Stimulated activated memory B cell treated with anti-CD40 and anti-IgM and Interleukin-4, amounts not matched to agents 10 μg/mL and 1 μg/mL and 100 μg/mL, for 72 hours (primary cell): ENCODE measurements at regions not wholly inside any gene's neighbourhood (a gene's known extent, or its start where the extent isn't known, plus 50 kb on each side); places are given as distances from the start of the nearest gene placed in this dataset.
A peak's percentile ranks its signal among the peaks of the same experiment; 100 is the strongest.

ENCODE experiments used
- ATAC-seq: fragments of 150-1000 bp; cut with Tn5 transposase; 2 replicates; pipeline ENCODE4 v1.10.0; 2021
- H3K27ac Mint-ChIP-seq: one replicate; pipeline ENCODE4 v1.8.0; 2022; ENCODE audit warnings: mild to moderate bottlenecking, mixed read lengths
- H3K27me3 Mint-ChIP-seq: one replicate; pipeline ENCODE4 v1.8.0; 2022; ENCODE audit warnings: mixed read lengths
- H3K36me3 Mint-ChIP-seq: one replicate; pipeline ENCODE4 v1.8.0; 2022; ENCODE audit warnings: mixed read lengths
- H3K4me1 Mint-ChIP-seq: one replicate; pipeline ENCODE4 v1.8.0; 2022; ENCODE audit warnings: mixed read lengths
- H3K4me3 Mint-ChIP-seq: one replicate; pipeline ENCODE4 v1.8.0; 2022; ENCODE audit warnings: mild to moderate bottlenecking, moderate library complexity, mixed read lengths
- H3K9me3 Mint-ChIP-seq: one replicate; pipeline ENCODE4 v1.8.0; 2022; ENCODE audit warnings: mixed read lengths

DNA sequence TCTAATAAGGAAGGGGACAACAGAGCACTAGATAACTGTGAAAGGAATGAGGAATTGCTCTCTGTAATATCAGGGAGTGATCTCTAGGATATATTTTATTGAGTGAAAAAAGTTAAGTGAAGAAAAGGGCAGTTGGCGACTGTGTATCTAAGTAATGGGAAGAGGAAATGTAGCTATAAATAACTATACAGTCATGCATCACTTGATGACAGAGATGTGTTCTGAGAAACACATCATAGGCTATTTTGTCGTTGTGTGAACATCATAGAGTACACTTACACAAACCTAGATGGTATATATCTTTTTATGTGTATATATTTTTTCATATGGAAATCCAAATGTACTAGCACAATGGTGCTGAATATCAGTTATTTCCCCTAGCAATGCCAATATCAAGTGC is 329.3 kb downstream of the TXNL1 start:
- Mint-ChIP-seq H3K4me3 (no peak overlapping the region), H3K27me3 (no peaks in the 10 kb centered on the region), H3K27ac (no peak overlapping the region), H3K36me3 (no peaks in the 10 kb centered on the region), H3K9me3 (no peaks in the 10 kb centered on the region), H3K4me1 (peaks cover 34% of the 10 kb centered on the region)
- ATAC-seq: no peak

DNA sequence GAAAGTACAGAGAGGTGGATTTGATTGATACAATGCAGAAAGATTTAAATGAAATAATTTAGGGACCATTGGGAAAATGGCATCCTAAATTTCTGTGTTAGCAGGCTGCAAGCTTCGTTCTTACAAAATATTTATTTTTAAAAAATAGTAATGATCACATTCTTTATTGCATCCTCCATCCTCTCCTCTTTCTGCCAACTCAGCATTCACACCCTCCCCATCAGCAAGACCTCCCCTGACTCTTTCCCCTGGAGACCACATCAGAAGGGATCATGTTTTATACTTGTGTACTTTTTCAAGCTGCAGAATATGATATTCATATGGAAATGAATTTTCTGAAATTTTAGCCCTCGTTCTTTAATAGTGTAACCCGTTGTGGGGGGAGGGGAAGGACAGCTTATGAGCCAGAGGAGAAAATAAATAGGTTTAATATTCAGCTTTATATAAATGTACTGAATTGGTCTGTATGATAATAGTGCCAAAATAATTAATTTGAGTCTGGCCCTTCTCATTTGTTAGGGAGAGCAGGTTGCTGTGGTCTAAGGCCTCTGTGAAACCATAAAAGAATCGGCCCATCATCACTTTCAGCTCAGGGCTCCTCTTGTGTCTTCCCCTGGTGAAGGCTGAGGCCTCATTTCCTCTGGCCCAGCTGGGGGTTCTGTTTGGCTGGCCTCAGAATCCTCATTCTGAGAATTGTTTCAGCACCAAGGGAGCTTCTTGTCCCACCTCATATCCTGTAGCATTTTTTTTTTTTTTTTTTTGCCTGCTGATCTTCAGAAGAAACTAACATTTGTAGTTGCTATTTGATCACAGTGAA is 330.8 kb downstream of the TXNL1 start:
- Mint-ChIP-seq H3K36me3 (no peaks in the 10 kb centered on the region), H3K27me3 (no peaks in the 10 kb centered on the region), H3K27ac (peak overlapping the region; percentile 63), H3K4me3 (no peak overlapping the region), H3K9me3 (no peaks in the 10 kb centered on the region), H3K4me1 (peaks cover 32% of the 10 kb centered on the region)
- ATAC-seq: no peak

DNA sequence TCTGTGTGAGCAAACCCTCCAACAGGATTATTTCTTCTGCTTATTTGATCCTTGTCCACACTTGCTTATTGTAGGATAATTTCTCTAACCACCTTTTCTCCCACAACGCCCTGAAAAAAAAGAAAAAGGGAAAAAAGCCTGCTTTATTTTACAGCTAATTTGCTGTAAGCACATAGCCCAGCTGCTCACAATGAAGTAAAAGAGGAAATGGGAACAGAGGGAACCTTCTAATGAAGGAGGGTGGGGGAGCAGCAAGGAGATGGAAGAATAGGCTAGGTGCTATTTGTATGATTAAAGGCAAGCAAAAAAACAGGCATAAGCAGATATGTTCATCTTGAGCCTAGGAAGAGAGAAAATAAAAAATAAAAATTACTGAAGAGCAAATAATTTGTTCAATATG is 331.6 kb downstream of the TXNL1 start:
- Mint-ChIP-seq H3K4me1 (peaks cover 32% of the 10 kb centered on the region), H3K27me3 (no peaks in the 10 kb centered on the region), H3K4me3 (no peak overlapping the region), H3K27ac (no peak overlapping the region), H3K9me3 (no peaks in the 10 kb centered on the region), H3K36me3 (no peaks in the 10 kb centered on the region)
- ATAC-seq: no peak

DNA sequence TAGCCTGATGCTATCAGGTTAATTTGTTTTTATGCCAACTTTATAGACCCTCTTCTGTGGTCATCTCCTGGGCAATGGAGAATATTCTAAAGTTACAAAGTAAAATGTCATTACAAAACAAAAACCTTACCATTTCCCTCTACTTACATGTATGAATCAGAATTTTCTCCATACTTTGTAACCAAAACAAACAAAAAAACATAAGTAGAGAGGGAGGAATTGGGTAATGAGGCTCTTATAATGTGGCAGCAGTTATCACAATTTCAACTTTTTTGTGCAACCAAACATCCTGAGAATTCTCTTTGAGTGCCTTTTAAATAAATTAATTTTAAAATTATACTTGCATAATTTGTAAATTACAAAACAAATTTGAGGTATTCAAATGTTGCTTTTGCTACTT is 332.8 kb downstream of the TXNL1 start:
- H3K9me3 Mint-ChIP-seq: no peaks in the 10 kb centered on the region
- no peaks in the 10 kb centered on the region for H3K36me3 Mint-ChIP-seq
- no peaks in the 10 kb centered on the region for H3K27me3 Mint-ChIP-seq
- no peak overlapping the region for H3K27ac Mint-ChIP-seq
- peaks cover 32% of the 10 kb centered on the region for H3K4me1 Mint-ChIP-seq
- no peak overlapping the region for H3K4me3 Mint-ChIP-seq
- ATAC-seq: no peak

DNA sequence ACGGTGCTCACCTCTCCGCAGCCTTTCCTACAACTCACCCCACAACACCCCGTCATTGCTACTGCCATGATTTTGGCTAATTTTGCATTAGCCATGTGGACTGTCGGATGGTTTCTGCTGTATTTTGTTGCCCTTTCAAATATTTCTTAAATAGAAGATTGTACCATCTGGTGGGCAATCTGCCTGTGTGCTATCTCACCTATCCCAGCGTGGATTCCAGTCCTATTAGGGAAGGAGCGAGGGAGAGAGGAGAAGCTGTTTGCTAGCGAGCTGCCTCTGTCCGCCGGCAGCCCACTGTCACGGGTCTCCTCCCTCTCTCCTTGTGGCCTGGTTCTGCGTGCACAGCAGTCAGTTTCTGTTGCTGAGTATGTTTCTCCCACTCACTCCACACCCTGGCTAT is 336.2 kb downstream of the TXNL1 start:
- peaks cover 6% of the 10 kb centered on the region for H3K4me1 Mint-ChIP-seq
- H3K36me3 Mint-ChIP-seq: no peaks in the 10 kb centered on the region
- no peak overlapping the region for H3K27ac Mint-ChIP-seq
- no peaks in the 10 kb centered on the region for H3K27me3 Mint-ChIP-seq
- no peaks in the 10 kb centered on the region for H3K9me3 Mint-ChIP-seq
- no peak overlapping the region for H3K4me3 Mint-ChIP-seq
- ATAC-seq: no peak

DNA sequence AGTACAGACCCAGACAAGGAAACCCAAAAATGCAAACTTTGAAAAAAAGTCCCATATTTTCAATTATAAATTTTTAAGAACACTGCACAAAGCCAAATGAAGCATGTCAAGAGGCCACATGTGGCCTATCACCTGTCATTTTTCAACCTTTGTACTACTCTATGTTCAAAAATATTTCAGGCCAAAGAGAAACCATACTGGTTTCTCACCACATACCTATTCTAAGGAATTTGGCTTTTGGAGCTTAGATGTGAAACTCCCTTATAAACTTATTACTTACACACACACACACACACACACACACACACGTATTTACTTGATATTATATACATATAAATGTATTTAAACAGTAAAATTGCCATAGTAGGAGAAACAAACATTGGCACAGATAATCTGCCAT is 338.7 kb downstream of the TXNL1 start:
- Mint-ChIP-seq H3K36me3 (no peaks in the 10 kb centered on the region), H3K4me1 (peaks cover 9% of the 10 kb centered on the region), H3K4me3 (no peak overlapping the region), H3K27me3 (no peaks in the 10 kb centered on the region), H3K27ac (no peak overlapping the region), H3K9me3 (no peaks in the 10 kb centered on the region)
- no peak for ATAC-seq

DNA sequence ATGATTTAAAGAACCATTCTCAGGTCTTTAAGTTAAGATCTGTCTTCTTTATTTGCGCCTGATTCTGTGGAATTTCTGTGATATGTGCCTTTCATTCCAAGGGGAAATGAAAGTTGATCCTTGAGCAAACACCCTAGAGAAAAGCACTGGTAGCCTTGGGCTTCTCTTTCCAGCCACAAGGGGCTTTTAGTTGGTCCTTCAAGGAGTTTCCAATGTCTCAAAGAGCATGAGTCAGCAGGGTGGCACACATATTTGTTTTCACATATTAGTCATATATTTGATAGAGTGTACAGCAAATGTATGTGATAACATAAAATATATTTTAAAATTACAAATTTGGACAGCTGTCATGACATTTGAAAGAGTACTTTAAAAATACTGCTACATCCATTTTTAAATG is 339.5 kb downstream of the TXNL1 start:
- Mint-ChIP-seq H3K9me3 (no peaks in the 10 kb centered on the region), H3K27me3 (no peaks in the 10 kb centered on the region), H3K4me3 (no peak overlapping the region), H3K27ac (no peak overlapping the region), H3K4me1 (peaks cover 14% of the 10 kb centered on the region), H3K36me3 (no peaks in the 10 kb centered on the region)
- no peak for ATAC-seq

DNA sequence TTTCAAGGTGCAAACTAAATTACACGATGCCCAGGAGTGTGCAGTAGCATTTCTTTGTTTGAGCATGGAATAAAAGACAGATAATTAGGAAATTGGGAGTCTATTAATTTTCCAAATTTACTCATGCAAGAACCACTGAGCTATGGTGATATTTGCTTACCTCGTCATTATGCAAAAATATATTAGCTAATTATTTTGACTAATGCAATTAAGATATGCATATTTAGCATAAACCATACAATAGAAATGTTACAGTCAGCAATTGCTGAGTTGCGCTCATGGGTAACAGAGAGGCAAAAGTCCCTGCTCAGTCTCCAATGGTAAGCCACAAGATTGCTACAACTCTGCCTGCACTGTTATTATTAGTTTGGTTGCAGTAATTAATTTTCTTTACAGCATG is 342.0 kb downstream of the TXNL1 start:
- no peaks in the 10 kb centered on the region for H3K9me3 Mint-ChIP-seq
- H3K4me3 Mint-ChIP-seq: no peak overlapping the region
- H3K27ac Mint-ChIP-seq: no peak overlapping the region

DNA sequence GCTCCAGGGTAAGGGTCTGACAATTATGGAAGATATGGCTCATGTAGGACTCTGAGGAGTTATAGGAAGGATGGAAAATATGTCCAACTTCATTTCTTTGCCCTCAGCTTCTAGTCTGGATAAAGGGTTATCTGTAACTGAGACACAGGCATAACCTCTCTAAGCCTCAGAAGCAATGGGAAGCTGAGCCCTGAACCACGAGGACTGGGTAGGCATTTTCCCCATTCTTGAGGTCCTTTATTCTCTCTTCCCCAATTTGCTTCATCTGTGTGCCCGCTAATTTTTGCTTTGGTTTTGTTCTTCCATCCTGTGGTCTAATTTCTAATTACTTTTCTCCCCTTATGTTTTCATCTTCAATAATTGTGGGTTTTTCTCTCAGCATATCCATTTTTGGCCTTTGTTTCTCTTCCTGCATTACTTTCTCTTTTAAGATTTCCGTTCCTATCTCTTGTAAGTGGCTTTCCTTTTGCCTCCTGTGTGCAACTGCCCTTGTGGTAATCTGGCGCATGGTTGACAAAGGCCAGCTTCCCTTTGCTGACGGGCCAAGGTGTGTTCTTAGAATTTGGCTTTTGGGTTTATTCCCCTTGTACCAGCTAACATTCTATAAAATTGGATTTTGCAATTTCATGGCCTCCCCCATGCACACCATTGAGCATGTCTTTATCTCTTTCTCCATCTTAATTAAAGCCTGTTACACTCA is 343.8 kb downstream of the TXNL1 start:
- Mint-ChIP-seq H3K9me3 (no peaks in the 10 kb centered on the region), H3K4me3 (peak overlapping the region; percentile 49), H3K27me3 (no peaks in the 10 kb centered on the region), H3K27ac (no peak overlapping the region), H3K4me1 (peaks cover 22% of the 10 kb centered on the region), H3K36me3 (no peaks in the 10 kb centered on the region)
- ATAC-seq: peak; percentile 51

More for the DNA sequence above, 342.0 kb downstream of the TXNL1 start:
- H3K4me1 Mint-ChIP-seq: peaks cover 14% of the 10 kb centered on the region
- H3K27me3 Mint-ChIP-seq: no peaks in the 10 kb centered on the region
- H3K36me3 Mint-ChIP-seq: no peaks in the 10 kb centered on the region
- ATAC-seq: no peak

DNA sequence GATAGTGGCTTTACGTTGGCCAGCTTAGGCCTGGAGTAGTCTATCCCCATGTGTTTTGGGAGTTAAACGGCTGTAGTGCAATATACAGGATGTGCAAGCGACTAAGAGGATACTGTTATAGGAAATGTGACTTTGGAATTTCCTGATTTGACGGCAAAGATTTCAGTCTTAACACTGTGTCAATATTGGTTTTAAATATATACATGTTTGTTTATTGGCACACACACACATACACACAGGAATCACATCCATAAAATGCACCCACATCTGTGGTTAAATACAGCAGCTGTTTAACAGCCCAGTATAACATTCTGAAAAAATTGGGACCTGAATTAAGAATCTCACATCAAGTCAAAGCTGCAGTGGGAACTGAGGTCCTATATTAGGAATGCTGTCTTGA is 347.1 kb downstream of the TXNL1 start:
- Mint-ChIP-seq H3K27ac (no peak overlapping the region), H3K27me3 (no peaks in the 10 kb centered on the region), H3K36me3 (no peaks in the 10 kb centered on the region), H3K9me3 (no peaks in the 10 kb centered on the region), H3K4me1 (peaks cover 23% of the 10 kb centered on the region), H3K4me3 (no peak overlapping the region)
- no peak for ATAC-seq

DNA sequence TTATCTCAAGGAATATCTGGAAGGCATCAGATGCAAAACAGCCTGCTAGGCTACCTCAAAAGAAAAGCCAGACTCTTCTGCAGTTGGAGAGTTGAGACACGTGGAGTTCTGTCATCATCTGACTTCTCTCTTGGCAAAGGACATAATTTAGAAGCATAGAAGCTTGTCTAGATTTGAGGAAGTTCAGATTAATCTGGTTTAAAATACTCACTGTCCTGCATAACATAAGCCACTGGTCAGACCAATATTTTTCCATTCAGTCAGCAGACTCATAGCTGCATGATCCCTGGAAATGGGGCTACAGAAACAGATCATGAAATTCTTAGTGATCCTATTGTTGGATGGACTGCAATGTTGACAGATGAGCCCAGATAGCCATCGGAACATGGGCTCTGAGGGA is 349.0 kb downstream of the TXNL1 start:
- H3K4me1 Mint-ChIP-seq: peaks cover 10% of the 10 kb centered on the region
- no peaks in the 10 kb centered on the region for H3K36me3 Mint-ChIP-seq
- H3K27ac Mint-ChIP-seq: no peak overlapping the region
- H3K27me3 Mint-ChIP-seq: no peaks in the 10 kb centered on the region
- no peak for ATAC-seq
- H3K9me3 Mint-ChIP-seq: no peaks in the 10 kb centered on the region
- no peak overlapping the region for H3K4me3 Mint-ChIP-seq

DNA sequence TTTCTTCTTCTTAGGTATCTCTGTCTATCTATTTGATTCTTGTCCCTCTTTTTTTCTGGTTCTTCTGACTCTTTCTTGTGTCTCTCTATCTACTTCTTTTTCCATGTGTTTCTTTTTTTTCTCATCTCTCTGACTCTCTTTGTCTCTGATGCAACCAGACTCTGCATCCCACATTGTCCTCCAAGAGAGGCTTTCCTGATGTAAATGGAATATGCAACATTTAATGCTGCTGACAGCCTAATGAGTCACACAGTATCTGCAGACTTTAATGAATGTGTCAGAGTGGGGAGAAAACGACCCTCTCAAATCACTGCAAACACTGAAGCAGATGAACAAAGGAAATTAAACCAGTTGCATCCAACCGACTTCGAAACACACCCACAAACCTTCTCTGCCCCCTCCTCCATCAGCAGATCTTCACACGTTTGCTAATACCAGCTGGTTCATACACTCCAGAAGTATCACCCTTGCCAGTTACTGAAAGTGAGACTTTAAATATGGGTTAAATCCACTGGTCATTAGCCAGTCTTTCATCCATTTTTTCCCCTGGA is 351.5 kb downstream of the TXNL1 start:
- no peaks in the 10 kb centered on the region for H3K9me3 Mint-ChIP-seq
- H3K27me3 Mint-ChIP-seq: no peaks in the 10 kb centered on the region
- no peak for ATAC-seq
- H3K4me3 Mint-ChIP-seq: no peak overlapping the region
- H3K36me3 Mint-ChIP-seq: no peaks in the 10 kb centered on the region
- no peak overlapping the region for H3K27ac Mint-ChIP-seq
- H3K4me1 Mint-ChIP-seq: peaks cover 9% of the 10 kb centered on the region

DNA sequence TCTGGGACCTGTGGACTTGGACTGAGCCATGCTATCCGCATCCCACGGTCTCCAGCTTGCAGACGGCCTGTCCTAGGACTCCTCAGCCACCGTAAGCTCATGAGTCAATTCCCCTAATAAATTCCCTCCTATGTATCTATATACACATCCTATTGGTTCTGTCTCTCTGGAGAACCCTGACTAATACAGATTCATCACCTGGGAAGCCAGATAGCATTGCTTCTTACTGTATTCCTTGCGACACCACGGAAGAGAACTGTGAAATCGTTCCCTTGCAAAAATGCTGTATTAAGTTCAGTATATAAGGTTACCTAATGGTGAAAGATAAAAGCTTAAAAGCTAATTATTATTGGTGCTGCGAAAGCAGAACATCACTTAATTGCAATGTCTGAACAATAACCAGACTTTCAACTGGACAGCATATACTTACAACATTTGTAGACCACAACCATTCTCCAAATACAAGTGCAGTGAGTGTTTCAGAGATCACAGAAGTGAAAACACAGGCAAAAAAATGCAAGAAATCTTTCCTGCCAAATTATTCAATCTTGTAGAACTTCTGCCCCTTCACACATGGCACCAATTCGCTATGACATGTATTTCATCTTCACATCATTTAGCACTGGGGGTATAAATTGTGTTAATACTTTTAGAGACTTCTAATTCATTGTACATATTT is 352.9 kb downstream of the TXNL1 start:
- H3K27ac Mint-ChIP-seq: no peak overlapping the region
- ATAC-seq: no peak
- H3K36me3 Mint-ChIP-seq: no peaks in the 10 kb centered on the region
- H3K4me3 Mint-ChIP-seq: no peak overlapping the region
- peaks cover 9% of the 10 kb centered on the region for H3K4me1 Mint-ChIP-seq
- no peaks in the 10 kb centered on the region for H3K27me3 Mint-ChIP-seq
- H3K9me3 Mint-ChIP-seq: peaks cover 3% of the 10 kb centered on the region

DNA sequence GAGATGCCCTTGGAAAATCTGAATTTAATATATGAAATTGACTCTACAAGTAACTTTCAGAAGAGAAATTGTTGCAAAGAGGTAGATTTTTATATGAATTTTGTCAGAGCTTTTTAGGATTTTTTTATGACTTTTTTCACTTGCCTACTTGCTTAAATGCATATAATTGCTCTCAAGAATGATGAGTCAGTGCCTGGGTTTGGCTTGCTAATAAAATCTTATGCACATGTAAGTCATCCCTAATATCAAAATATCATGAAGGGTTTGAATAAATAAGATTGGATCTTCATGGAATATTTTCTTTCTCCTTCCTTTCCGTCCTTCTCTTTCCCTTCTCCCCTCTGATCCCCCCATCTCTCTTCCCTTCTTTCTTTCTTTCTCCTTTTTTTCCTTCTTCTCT is 354.1 kb downstream of the TXNL1 start:
- H3K36me3 Mint-ChIP-seq: no peaks in the 10 kb centered on the region
- peaks cover 9% of the 10 kb centered on the region for H3K9me3 Mint-ChIP-seq

DNA sequence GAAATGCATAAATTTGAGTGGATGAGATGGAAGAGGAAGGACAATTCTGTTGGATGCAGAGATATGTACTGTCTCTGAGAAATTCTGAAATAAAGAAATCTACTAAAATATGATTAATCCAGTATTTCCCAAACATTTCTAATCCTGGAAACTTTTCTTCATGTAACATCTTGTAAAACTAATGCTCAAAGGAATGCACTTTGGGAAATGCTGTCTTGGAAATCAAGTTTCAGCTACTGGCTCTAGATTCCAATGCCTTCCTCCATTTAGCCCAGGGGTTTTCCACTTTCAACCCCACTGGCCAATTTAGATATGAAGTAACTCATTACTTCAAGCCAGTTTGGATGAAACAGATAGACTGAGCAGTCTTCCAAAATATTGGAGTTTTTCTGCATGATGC is 355.1 kb downstream of the TXNL1 start:
- no peak for ATAC-seq
- Mint-ChIP-seq H3K4me1 (no peaks in the 10 kb centered on the region), H3K9me3 (peaks cover 14% of the 10 kb centered on the region), H3K27me3 (no peaks in the 10 kb centered on the region), H3K4me3 (no peak overlapping the region), H3K36me3 (no peaks in the 10 kb centered on the region), H3K27ac (no peak overlapping the region)

More for the DNA sequence above, 354.1 kb downstream of the TXNL1 start:
- Mint-ChIP-seq H3K4me1 (no peaks in the 10 kb centered on the region), H3K27ac (no peak overlapping the region), H3K27me3 (no peaks in the 10 kb centered on the region), H3K4me3 (no peak overlapping the region)
- ATAC-seq: no peak
